CD8-positive, alpha-beta memory T cell (primary cell): ENCODE measurements at regions not wholly inside any gene's neighbourhood (a gene's known extent, or its start where the extent isn't known, plus 50 kb on each side); places are given as distances from the start of the nearest gene placed in this dataset.
A peak's percentile ranks its signal among the peaks of the same experiment; 100 is the strongest.
"Not testable (repeated sequence)": the region's sequence is repeated elsewhere in the genome, so short reads cannot be mapped to it uniquely, and the experiment has no call there.

Source experiments
- CTCF ChIA-PET: fragments of 350-600 bp; sonication (Branson Sonifier 250); formaldehyde crosslinking; loops from one replicate; lab custom pipeline; 2021; ENCODE audit warnings: antibody characterized with exemption; lab: Charles Lee
- POLR2A ChIA-PET: fragments of 350-600 bp; sonication (Branson Sonifier 250); formaldehyde crosslinking; loops from one replicate; lab custom pipeline; 2021; ENCODE audit warnings: antibody characterized with exemption; lab: Charles Lee
- DNase-seq, 5 donors: peaks; one replicate each; pipeline versions ENCODE4 v3.0.0 to v3.0.0-alpha.2; 2020 to 2022; ENCODE audit warnings: mixed read lengths in 1 of 5
- H3K27ac ChIP-seq: one replicate; pipeline ENCODE4 v1.7.0; 2013; ENCODE audit warnings: low read depth, mild to moderate bottlenecking, low read length, moderate library complexity
- H3K27me3 ChIP-seq: 2 replicates; pipeline ENCODE4 v1.7.0; 2013; ENCODE audit warnings: low read length, mild to moderate bottlenecking; ENCODE audit not compliant: insufficient read depth, poor library complexity, severe bottlenecking
- H3K36me3 ChIP-seq: 2 replicates; pipeline ENCODE4 v1.7.0; 2013; ENCODE audit warnings: mild to moderate bottlenecking, low read length, moderate library complexity; ENCODE audit not compliant: insufficient read depth
- H3K4me1 ChIP-seq: 2 replicates; pipeline ENCODE4 v1.7.0; 2013; ENCODE audit warnings: mild to moderate bottlenecking, low read length, moderate library complexity; ENCODE audit not compliant: insufficient read depth
- H3K4me3 ChIP-seq: 2 replicates; pipeline ENCODE4 v1.7.0; 2013; ENCODE audit warnings: mild to moderate bottlenecking, low read length
- H3K9me3 ChIP-seq: 2 replicates; pipeline ENCODE4 v1.7.0; 2013; ENCODE audit warnings: mild to moderate bottlenecking, low read length
- H3K27ac Mint-ChIP-seq, 8 donors: one replicate each; pipeline ENCODE4 v1.8.0; 2020 to 2021; ENCODE audit warnings: mixed read lengths in 8 of 8, mild to moderate bottlenecking in 6 of 8, inconsistent platforms in 3 of 8, moderate library complexity in 3 of 8
- H3K27me3 Mint-ChIP-seq, 2 donors: one replicate each; pipeline ENCODE4 v1.8.0; 2020 to 2021; ENCODE audit warnings: mixed read lengths in 2 of 2, mild to moderate bottlenecking in 1 of 2, moderate library complexity in 1 of 2
- H3K36me3 Mint-ChIP-seq, 3 donors: one replicate each; pipeline ENCODE4 v1.8.0; 2020 to 2021; ENCODE audit warnings: mixed read lengths in 3 of 3, inconsistent platforms in 1 of 3, mild to moderate bottlenecking in 1 of 3
- H3K4me1 Mint-ChIP-seq, 3 donors: one replicate each; pipeline ENCODE4 v1.8.0; 2020 to 2021; ENCODE audit warnings: mixed read lengths in 3 of 3, inconsistent platforms in 1 of 3, mild to moderate bottlenecking in 1 of 3
- H3K4me3 Mint-ChIP-seq, 7 donors: one replicate each; pipeline ENCODE4 v1.8.0; 2020 to 2021; ENCODE audit warnings: mixed read lengths in 7 of 7, mild to moderate bottlenecking in 6 of 7, moderate library complexity in 4 of 7, inconsistent platforms in 2 of 7
- H3K9me3 Mint-ChIP-seq, 5 donors: one replicate each; pipeline ENCODE4 v1.8.0; 2020 to 2022; ENCODE audit warnings: mixed read lengths in 5 of 5, mild to moderate bottlenecking in 3 of 5, moderate library complexity in 2 of 5, inconsistent platforms in 1 of 5

GRCh38 chr1:137664-138063, 313.8 kb downstream of the OR4F29 start:
- H3K4me1 ChIP-seq, H3K27me3 ChIP-seq, H3K27me3 Mint-ChIP-seq, H3K36me3 ChIP-seq, H3K9me3 Mint-ChIP-seq, H3K4me1 Mint-ChIP-seq, CTCF ChIA-PET, DNase-seq, H3K27ac Mint-ChIP-seq, H3K4me3 Mint-ChIP-seq, H3K36me3 Mint-ChIP-seq, POLR2A ChIA-PET, H3K27ac ChIP-seq, H3K9me3 ChIP-seq, H3K4me3 ChIP-seq: not testable (repeated sequence)

GRCh38 chr1:136344-136932, 315.0 kb downstream of the OR4F29 start:
- DNase-seq, result peak in 1 of 5 donors; percentile 41

GRCh38 chr1:134936-135335, 316.5 kb downstream of the OR4F29 start:
- H3K4me1 ChIP-seq, H3K9me3 Mint-ChIP-seq, H3K4me1 Mint-ChIP-seq, CTCF ChIA-PET, H3K4me3 ChIP-seq, H3K9me3 ChIP-seq, H3K4me3 Mint-ChIP-seq, H3K27me3 Mint-ChIP-seq, H3K27me3 ChIP-seq, H3K27ac ChIP-seq, H3K36me3 ChIP-seq, POLR2A ChIA-PET, H3K36me3 Mint-ChIP-seq: not testable (repeated sequence)
- DNase-seq, result peak in 1 of 5 donors; percentile 37
- H3K27ac Mint-ChIP-seq, result peak overlapping the region in 1 of 8 donors; percentile 9

More at GRCh38 chr1:136344-136932, 315.0 kb downstream of the OR4F29 start:
- H3K4me1 Mint-ChIP-seq, H3K27ac Mint-ChIP-seq, CTCF ChIA-PET, H3K9me3 ChIP-seq, H3K4me3 ChIP-seq, H3K4me1 ChIP-seq, H3K36me3 ChIP-seq, H3K27me3 ChIP-seq, H3K4me3 Mint-ChIP-seq, POLR2A ChIA-PET, H3K27ac ChIP-seq, H3K9me3 Mint-ChIP-seq, H3K27me3 Mint-ChIP-seq, H3K36me3 Mint-ChIP-seq: not testable (repeated sequence)

DNA sequence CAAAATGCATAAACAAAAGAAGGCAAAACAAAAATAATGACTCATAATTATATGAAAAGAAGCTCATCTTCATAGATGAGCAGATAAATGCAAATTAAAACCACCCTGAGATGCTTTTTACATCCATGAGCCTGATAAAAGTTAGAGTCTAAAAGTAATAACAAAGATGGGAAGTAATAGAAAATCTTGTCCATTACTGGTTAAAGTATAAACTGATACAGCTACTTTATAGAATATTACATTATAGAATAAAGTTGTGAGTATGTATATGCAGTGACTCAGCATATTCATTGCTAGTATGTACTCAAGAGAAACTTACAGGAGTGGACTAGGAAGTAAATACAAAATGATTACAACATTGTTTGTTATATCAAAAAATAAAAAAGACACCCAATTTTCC, 333.0 kb downstream of the OR4F29 start:
- CTCF ChIA-PET, H3K27ac Mint-ChIP-seq, H3K4me3 Mint-ChIP-seq, H3K27ac ChIP-seq, H3K9me3 Mint-ChIP-seq, H3K27me3 ChIP-seq, H3K4me1 ChIP-seq, H3K4me3 ChIP-seq, H3K9me3 ChIP-seq, H3K36me3 ChIP-seq, POLR2A ChIA-PET, H3K36me3 Mint-ChIP-seq, DNase-seq, H3K27me3 Mint-ChIP-seq, H3K4me1 Mint-ChIP-seq: not testable (repeated sequence)

DNA sequence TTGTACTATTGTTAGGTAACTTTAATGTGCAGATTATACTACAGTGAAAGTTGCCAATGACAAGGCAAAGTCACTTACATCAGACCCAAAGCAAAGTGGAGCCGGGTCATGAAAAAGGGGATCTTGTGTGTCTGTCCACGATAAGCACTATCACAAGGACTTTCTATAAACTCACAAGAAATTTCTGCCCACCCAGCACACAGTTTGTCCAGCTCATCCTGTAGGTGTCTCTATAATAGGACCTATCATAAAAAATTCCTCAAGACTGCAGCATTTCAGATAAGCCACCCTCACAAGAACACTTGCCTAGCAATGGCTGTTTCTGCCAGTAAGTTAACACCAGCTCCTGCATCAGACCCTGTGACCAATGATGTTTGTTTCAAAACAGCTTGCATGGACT, 335.9 kb downstream of the OR4F29 start:
- H3K36me3 ChIP-seq, H3K4me1 ChIP-seq, H3K27me3 Mint-ChIP-seq, H3K9me3 ChIP-seq, H3K4me3 Mint-ChIP-seq, DNase-seq, CTCF ChIA-PET, H3K4me3 ChIP-seq, H3K9me3 Mint-ChIP-seq, H3K27ac ChIP-seq, H3K27ac Mint-ChIP-seq, H3K4me1 Mint-ChIP-seq, POLR2A ChIA-PET, H3K27me3 ChIP-seq, H3K36me3 Mint-ChIP-seq: not testable (repeated sequence)

DNA sequence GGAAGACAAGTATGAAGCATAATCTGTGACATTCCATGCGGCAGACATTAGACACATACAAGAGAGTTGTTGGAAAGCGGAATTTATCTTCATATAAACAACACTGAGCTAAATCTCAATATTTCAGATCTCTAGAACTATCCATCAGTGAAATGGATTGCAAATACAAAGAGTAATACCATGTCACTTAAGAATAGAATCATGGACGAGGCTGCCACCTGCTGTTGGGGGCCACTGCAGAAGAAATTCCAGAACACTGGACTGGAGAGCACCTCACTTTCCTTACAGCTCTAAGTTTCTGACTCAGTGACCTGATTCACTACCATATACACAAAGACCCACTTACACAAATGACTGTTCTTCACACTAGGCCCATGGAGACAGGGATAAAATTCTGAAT, 346.7 kb downstream of the OR4F29 start:
- H3K9me3 ChIP-seq, H3K4me1 ChIP-seq, H3K27ac ChIP-seq, H3K36me3 ChIP-seq, H3K9me3 Mint-ChIP-seq, POLR2A ChIA-PET, H3K4me1 Mint-ChIP-seq, CTCF ChIA-PET, H3K4me3 Mint-ChIP-seq, H3K27me3 ChIP-seq, H3K27ac Mint-ChIP-seq, H3K4me3 ChIP-seq, H3K36me3 Mint-ChIP-seq, DNase-seq, H3K27me3 Mint-ChIP-seq: not testable (repeated sequence)

DNA sequence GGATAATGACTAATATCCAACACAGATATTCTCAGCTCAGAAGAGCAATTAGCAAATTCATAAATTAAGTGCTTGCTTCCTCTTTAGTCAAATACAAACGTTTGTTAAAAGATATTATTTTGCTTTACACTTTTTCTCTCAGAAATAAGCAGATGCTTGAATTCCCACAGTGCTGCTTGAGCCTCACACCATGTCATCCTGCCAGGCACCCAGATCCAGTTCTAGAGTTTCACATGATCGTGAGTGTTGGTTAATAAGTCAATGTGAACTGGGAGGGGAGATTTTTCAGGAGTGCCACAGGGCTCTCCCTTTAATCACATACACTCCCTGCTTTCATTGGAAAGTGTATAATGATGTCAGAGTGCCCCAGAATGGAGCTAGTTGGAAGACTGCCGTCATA, 352.0 kb downstream of the OR4F29 start:
- H3K27ac ChIP-seq, POLR2A ChIA-PET: not testable (repeated sequence)

GRCh38 chr1:98811-99210, 352.7 kb downstream of the OR4F29 start:
- H3K4me1 ChIP-seq, H3K4me3 ChIP-seq, H3K4me1 Mint-ChIP-seq, H3K9me3 ChIP-seq, CTCF ChIA-PET, POLR2A ChIA-PET, H3K27me3 ChIP-seq, H3K36me3 Mint-ChIP-seq, H3K36me3 ChIP-seq, H3K27ac Mint-ChIP-seq, H3K27ac ChIP-seq, H3K4me3 Mint-ChIP-seq, H3K27me3 Mint-ChIP-seq, H3K9me3 Mint-ChIP-seq, DNase-seq: not testable (repeated sequence)

More for the DNA sequence above, 352.0 kb downstream of the OR4F29 start:
- H3K36me3 Mint-ChIP-seq, CTCF ChIA-PET, H3K36me3 ChIP-seq, H3K4me1 ChIP-seq, H3K4me1 Mint-ChIP-seq, H3K4me3 ChIP-seq, H3K27me3 Mint-ChIP-seq, H3K4me3 Mint-ChIP-seq, H3K9me3 ChIP-seq, H3K27me3 ChIP-seq, DNase-seq, H3K27ac Mint-ChIP-seq, H3K9me3 Mint-ChIP-seq: not testable (repeated sequence)

- H3K27me3 ChIP-seq, DNase-seq, POLR2A ChIA-PET, H3K36me3 ChIP-seq, H3K27ac ChIP-seq, CTCF ChIA-PET, H3K4me1 Mint-ChIP-seq, H3K4me3 ChIP-seq, H3K9me3 Mint-ChIP-seq, H3K27me3 Mint-ChIP-seq, H3K27ac Mint-ChIP-seq, H3K36me3 Mint-ChIP-seq, H3K4me3 Mint-ChIP-seq, H3K4me1 ChIP-seq, H3K9me3 ChIP-seq: not testable (repeated sequence)
Measured at GRCh38 chr1:91279-91678, 360.2 kb downstream of the OR4F29 start.
